ENCODE measurements at regions not wholly inside any gene's neighbourhood (a gene's known extent, or its start where the extent isn't known, plus 50 kb on each side); places are given as distances from the start of the nearest gene placed in this dataset.

DNA sequence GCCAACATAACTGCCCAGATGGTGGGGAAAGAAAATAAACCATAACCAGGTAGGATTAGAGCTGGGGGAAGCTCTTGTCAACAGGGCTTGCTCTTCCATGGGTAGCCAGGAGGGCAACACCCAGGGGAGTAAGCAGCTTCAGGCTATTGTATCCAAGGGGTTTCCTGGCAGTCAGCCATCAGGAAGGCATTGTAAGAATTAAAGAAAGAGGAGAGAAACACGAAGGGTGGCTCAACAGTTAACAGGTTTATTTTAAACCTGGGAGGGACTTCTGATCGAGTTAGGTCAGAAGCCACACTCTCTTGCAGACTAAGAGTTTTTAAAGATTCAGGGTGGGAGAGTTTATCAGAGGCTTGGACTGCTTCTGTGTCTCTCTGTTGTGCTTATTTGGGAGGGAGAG, 114.2 kb downstream of the QRSL1 start:
- TF ChIP-seq, protein P1, sequence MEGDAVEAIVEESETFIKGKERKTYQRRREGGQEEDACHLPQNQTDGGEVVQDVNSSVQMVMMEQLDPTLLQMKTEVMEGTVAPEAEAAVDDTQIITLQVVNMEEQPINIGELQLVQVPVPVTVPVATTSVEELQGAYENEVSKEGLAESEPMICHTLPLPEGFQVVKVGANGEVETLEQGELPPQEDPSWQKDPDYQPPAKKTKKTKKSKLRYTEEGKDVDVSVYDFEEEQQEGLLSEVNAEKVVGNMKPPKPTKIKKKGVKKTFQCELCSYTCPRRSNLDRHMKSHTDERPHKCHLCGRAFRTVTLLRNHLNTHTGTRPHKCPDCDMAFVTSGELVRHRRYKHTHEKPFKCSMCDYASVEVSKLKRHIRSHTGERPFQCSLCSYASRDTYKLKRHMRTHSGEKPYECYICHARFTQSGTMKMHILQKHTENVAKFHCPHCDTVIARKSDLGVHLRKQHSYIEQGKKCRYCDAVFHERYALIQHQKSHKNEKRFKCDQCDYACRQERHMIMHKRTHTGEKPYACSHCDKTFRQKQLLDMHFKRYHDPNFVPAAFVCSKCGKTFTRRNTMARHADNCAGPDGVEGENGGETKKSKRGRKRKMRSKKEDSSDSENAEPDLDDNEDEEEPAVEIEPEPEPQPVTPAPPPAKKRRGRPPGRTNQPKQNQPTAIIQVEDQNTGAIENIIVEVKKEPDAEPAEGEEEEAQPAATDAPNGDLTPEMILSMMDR (IDR thresholded peaks at IDR 0.05): no peak
- TF ChIP-seq MEF2A (IDR thresholded peaks at IDR 0.05; ENCODE audit: borderline replicate concordance, low read depth): no peak
- no peak for TF ChIP-seq NRF1 (IDR thresholded peaks at IDR 0.05; ENCODE audit: low read depth, low read length)
- no peak for TF ChIP-seq JUND (IDR thresholded peaks at IDR 0.05)
- no peak for TF ChIP-seq FOXM1 (IDR thresholded peaks at IDR 0.05; ENCODE audit: low read depth)
- TF ChIP-seq GATA2 (CRISPR knock-in tag; IDR thresholded peaks at IDR 0.05): no peak
- no peak for TF ChIP-seq GABPA (IDR thresholded peaks at IDR 0.05; ENCODE audit: low read depth)
- TF ChIP-seq YY1 (IDR thresholded peaks at IDR 0.05; ENCODE audit: low read depth): no peak
- no peak for TF ChIP-seq RAD21 (IDR thresholded peaks at IDR 0.05; ENCODE audit: low read length)
- TF ChIP-seq, protein P2, sequence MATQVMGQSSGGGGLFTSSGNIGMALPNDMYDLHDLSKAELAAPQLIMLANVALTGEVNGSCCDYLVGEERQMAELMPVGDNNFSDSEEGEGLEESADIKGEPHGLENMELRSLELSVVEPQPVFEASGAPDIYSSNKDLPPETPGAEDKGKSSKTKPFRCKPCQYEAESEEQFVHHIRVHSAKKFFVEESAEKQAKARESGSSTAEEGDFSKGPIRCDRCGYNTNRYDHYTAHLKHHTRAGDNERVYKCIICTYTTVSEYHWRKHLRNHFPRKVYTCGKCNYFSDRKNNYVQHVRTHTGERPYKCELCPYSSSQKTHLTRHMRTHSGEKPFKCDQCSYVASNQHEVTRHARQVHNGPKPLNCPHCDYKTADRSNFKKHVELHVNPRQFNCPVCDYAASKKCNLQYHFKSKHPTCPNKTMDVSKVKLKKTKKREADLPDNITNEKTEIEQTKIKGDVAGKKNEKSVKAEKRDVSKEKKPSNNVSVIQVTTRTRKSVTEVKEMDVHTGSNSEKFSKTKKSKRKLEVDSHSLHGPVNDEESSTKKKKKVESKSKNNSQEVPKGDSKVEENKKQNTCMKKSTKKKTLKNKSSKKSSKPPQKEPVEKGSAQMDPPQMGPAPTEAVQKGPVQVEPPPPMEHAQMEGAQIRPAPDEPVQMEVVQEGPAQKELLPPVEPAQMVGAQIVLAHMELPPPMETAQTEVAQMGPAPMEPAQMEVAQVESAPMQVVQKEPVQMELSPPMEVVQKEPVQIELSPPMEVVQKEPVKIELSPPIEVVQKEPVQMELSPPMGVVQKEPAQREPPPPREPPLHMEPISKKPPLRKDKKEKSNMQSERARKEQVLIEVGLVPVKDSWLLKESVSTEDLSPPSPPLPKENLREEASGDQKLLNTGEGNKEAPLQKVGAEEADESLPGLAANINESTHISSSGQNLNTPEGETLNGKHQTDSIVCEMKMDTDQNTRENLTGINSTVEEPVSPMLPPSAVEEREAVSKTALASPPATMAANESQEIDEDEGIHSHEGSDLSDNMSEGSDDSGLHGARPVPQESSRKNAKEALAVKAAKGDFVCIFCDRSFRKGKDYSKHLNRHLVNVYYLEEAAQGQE (IDR thresholded peaks at IDR 0.05; ENCODE audit: low read depth, low read length): no peak
- TF ChIP-seq SMC3 (IDR thresholded peaks at IDR 0.05; ENCODE audit: low read depth, low read length): no peak
- no peak for TF ChIP-seq POLR2AphosphoS5 (IDR thresholded peaks at IDR 0.05; ENCODE audit: low read depth, low read length)
